C4-2B (cell line): ENCODE measurements at regions not wholly inside any gene's neighbourhood (a gene's known extent, or its start where the extent isn't known, plus 50 kb on each side); places are given as distances from the start of the nearest gene placed in this dataset.
"Not testable (repeated sequence)": the region's sequence is repeated elsewhere in the genome, so short reads cannot be mapped to it uniquely, and the experiment has no call there.

Source experiments
- H3K27ac ChIP-seq: fragments of 450-650 bp; 2 replicates; pipeline ENCODE4 v1.5.1; 2017
- ZFX ChIP-seq: fragments of 450-650 bp; IDR thresholded peaks from 2 replicates; pipeline ENCODE4 v1.6.1; 2017
- TF ChIP-seq, protein P1 (sequence below): fragments of 450-650 bp; conservative IDR thresholded peaks from 2 replicates; pipeline ENCODE4 v1.5.1; 2017; ENCODE audit warnings: mild to moderate bottlenecking

- H3K27ac ChIP-seq: no peak overlapping the region
- TF ChIP-seq, protein P1, sequence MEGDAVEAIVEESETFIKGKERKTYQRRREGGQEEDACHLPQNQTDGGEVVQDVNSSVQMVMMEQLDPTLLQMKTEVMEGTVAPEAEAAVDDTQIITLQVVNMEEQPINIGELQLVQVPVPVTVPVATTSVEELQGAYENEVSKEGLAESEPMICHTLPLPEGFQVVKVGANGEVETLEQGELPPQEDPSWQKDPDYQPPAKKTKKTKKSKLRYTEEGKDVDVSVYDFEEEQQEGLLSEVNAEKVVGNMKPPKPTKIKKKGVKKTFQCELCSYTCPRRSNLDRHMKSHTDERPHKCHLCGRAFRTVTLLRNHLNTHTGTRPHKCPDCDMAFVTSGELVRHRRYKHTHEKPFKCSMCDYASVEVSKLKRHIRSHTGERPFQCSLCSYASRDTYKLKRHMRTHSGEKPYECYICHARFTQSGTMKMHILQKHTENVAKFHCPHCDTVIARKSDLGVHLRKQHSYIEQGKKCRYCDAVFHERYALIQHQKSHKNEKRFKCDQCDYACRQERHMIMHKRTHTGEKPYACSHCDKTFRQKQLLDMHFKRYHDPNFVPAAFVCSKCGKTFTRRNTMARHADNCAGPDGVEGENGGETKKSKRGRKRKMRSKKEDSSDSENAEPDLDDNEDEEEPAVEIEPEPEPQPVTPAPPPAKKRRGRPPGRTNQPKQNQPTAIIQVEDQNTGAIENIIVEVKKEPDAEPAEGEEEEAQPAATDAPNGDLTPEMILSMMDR: no peak
- TF ChIP-seq ZFX: no peak
Measured at GRCh38 chr6:98384334-98384733, 450.0 kb upstream of the POU3F2 start.

DNA sequence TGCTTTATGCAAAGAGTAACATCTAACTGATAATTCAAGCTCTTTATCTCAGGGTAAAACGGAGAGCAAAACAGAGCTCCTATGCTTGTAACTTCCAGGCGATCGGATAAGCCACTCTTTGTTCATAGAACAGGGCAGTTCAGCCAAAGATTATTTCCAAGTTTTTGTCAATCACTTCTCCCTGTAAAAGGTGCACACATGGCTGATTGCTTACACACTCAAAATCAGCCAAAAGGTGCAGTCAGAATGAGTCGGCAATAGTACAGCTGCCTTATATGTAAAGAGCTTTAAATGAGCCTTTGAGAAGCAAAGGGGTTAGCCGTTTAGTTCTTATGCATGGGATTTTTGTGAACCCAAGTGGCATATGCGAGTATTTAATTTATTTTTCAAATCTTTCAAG, 449.6 kb upstream of the POU3F2 start:
- no peak for TF ChIP-seq ZFX
- TF ChIP-seq, protein P1: no peak
- H3K27ac ChIP-seq: no peak overlapping the region

DNA sequence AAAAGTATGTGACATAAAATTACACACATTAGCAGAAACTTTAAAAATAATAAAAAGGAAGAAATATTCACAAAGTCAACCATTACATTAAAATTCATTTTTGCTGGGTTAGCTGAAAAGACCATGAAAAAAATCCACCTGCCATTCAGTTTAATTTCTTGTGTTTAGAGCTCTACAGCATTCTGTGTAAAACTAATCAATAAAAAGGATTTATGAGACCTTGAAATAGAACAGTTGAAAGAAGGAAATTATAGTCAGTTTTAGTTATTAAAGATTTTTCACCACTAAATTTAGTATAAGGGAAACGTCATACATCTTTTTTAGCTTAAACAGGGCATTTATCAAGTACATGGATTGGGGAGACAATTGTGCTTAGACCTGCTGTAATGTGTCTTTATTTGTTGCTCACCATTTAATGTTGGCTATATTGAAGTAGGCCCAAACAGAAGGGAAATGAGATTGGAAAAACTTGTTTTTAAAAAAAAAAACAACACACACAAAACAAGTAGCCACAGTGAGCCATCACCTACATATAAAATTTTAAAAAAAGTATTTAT, 438.7 kb upstream of the POU3F2 start:
- TF ChIP-seq ZFX: no peak
- TF ChIP-seq, protein P1: no peak
- no peak overlapping the region for H3K27ac ChIP-seq

GRCh38 chr6:98416027-98416426, 418.3 kb upstream of the POU3F2 start:
- no peak overlapping the region for H3K27ac ChIP-seq
- no peak for TF ChIP-seq ZFX
- TF ChIP-seq, protein P1: no peak

- H3K27ac ChIP-seq: not testable (repeated sequence)
Measured at GRCh38 chr6:98416497-98417158, 417.7 kb upstream of the POU3F2 start.

DNA sequence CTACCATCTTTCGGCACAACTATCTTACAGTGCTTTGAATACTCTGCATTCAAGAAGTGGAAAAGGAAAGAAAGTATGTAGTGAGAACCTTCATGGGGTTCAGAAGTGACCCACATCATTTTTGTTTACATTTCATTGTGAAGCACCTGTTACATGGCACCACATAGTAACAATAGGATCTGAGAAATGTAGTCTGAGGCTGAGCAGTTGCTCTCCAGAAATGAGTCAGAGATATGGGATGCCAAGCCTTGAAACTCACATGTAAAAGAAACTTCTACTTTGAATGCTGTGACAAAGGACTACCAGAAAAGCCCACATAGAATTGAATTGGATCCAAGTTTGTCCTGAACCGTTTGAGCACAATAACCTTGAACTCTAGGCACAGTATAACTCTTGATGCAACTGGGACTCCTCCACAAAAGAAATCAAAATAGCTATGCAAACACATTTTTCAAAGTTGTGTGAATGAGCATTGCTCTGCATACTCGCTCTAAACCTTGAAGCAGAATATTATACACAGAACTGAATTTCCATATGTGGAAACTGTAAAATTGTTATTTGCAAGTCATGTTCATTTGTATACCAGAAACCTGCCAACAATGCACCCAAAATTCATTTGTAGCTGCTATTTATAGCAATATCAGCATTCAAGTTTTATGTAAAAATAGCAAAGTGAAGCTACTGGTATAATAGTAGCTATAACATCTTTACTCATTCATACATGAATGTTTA, 400.9 kb upstream of the POU3F2 start:
- no peak for TF ChIP-seq ZFX
- no peak overlapping the region for H3K27ac ChIP-seq

DNA sequence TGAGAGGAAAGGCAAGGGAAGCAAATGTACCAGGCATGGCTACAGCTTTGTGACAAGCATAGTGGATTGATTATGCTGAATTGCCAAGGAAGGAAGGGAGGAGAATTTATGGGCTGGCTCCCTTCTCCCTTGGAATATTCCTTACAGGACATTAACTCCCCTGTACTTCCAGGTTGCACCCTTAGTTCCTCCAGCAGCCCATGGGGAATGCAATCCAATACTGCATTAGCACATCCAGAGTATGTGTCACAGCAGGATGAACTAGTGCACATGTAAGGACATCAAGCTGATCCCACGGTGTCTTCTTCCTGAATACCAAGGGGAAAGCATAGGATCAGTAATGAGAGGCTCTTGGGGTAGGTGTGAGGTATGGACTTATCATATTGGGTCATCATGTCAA, 390.7 kb upstream of the POU3F2 start:
- H3K27ac ChIP-seq: no peak overlapping the region
- TF ChIP-seq ZFX: no peak
- TF ChIP-seq, protein P1: no peak

DNA sequence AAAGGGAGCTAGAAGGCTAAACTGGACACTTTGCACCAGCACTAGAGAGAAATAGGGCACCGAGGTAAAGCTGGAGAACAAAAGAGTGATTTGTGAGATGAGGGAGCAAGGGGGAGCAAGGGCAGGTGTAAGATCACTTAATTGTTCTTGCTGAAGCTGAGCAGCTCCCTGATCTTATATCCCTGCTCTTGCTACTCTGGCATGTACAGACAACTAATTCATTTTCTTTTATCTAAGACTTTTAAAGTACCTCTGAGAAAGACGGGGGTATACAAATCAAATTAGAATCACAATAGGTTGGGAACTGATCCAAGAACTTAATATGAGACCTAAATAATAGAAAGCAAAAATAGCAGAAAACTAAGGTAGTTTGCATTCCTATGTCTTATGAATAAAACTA, 381.7 kb upstream of the POU3F2 start:
- TF ChIP-seq ZFX: no peak
- TF ChIP-seq, protein P1: no peak
- H3K27ac ChIP-seq: no peak overlapping the region
